Renal cortical epithelial cell (primary cell): ENCODE measurements at regions not wholly inside any gene's neighbourhood (a gene's known extent, or its start where the extent isn't known, plus 50 kb on each side); places are given as distances from the start of the nearest gene placed in this dataset.

Experiments used
- DNase-seq: peaks from one replicate; pipeline ENCODE4 v3.0.0-alpha.2; 2011; ENCODE audit warnings: low read depth

GRCh38 chr1:193807208-193807607, 620.8 kb upstream of the B3GALT2 start:
- no peak for DNase-seq

DNA sequence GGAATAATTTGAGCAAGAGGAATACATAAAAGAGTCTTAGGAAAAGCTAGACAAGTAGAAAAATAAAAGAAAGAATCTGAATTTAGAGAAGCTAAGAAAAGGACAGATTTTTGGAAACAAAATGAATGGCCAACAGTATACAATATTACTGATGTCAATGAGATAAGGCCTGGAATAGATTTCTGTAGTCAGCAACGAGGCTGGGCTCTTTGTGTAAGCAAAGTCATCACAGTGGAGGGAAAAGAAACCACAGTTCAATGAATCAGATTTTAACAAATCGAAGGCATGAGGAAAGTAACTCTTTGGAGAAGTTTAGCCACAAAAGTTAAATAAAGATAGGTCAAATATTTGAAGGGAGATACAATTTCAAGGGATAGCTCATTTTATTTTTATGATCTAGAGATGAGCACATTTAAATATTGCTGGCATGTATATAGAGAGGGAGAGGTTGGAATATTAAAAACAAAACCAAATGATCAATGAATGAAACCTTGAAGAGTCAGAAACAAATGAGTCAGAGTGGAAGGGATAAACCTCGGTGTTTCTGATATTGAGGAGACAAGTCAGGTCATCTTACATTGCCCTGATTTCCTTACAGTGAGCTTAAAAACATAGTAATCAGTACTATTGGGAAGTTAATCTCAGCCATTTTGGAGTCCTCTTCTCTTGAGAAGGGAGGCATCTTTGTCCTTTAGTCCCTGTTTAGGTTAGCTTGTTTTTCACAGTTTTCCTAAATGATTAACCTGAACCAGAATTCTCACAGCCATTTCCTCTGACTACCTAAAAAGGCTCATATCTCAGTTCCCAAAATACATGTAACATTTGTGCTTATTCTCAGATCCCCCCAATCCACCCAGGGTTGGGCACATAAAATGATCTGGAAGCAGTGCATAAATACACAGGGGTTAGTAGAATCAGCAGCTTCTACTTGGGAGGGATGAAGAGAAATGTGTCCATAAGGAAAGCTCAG, 620.0 kb upstream of the B3GALT2 start:
- no peak for DNase-seq

DNA sequence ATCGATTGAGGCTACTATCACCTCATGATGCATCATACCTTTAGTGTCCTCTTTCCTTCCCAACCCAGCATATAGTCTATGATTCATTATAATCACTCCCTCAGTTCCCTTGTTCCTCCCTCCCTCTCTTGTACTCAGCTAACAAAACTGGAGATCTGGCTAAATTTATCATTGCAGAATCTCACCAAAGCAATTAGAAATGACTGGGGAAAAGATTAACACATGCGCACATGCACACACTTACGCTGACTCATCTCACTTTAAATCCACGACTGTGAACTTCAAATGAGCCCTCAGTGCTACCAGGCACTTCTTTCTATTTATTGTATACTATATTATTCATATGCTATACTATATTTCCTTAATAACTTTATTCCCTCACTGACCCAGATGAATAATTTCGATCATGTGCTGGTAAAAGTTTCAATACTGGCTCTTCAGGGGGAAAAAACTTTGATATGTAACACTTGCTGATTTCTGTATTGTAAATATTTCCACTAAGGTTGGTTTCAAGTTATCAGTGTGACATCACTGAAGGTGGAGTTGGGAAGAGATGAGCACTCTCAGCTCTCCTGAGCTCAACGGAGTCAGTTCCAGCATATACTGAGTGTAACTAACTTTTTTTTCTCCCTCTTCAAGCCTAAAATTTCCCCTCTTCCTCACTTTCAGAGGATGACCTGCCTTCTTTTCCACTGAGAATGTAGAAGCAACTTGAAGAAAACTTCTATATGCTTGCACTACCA, 613.7 kb upstream of the B3GALT2 start:
- no peak for DNase-seq

DNA sequence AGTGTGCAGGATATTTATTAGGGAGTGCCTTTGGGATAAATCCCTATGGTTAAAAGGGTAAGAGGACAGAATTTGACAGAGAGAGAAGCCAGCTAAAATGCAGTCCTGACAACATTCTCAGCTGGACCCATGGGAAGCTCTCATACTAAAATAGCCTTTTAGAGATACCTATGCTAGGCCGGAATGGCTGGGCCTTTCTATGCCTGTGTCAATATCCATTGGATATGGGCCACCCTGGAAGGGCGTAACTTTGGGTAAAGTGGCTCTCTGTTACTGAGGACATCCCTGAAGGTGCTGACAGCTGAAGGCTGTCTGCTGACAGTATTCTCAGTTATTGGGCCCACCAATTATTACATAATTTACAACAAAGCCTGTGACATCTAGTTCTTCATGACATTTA, 613.0 kb upstream of the B3GALT2 start:
- DNase-seq: no peak

GRCh38 chr1:193794239-193794638, 607.8 kb upstream of the B3GALT2 start:
- DNase-seq: peak; percentile 18

DNA sequence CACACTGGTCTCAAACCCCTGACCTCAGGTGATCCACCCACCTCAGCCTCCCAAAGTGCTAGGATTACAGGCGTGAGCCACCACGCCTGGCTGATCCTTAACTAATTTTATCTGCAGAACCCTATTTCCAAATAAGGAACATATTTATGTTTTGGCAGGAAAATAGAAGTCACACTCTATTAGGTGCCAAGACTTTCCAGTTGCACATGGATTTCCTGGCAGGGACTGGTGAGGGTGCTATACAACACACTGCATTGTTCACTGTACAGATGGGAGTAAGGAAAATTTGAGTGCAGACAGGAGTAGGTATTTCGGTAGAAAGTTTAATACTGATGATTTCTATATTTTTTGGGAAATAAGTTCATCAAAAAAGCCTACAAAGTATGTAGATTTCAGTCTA, 605.3 kb upstream of the B3GALT2 start:
- DNase-seq: no peak

- peak; percentile 46 for DNase-seq
Observed at GRCh38 chr1:193787061-193787460, 600.6 kb upstream of the B3GALT2 start.

DNA sequence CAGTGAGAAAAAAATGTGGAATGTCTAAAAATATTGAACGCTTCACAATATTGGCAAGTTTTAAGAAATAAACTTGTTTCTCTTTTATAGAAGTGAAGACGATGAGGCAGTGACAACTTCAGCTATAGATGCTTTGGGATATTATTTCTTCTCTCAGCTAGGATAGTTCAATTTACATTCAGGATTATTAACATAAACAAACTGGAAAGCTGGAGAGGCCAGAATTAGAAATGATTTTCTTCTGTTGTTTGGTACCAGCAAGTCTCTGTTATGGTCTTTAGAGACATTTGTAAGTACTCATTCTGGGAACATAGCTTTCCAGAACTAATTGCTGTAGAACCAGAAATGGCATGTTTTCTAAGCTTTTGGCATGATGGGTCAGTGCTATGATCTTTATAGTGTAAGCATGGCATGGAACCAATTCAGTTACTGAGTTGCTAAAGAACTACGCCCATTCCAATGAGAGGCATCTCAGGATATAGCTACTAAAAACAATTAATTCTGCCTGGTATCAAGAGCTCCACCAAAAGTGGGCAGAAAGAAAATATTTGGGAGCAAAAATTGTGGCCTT, 599.5 kb upstream of the B3GALT2 start:
- DNase-seq: no peak

DNA sequence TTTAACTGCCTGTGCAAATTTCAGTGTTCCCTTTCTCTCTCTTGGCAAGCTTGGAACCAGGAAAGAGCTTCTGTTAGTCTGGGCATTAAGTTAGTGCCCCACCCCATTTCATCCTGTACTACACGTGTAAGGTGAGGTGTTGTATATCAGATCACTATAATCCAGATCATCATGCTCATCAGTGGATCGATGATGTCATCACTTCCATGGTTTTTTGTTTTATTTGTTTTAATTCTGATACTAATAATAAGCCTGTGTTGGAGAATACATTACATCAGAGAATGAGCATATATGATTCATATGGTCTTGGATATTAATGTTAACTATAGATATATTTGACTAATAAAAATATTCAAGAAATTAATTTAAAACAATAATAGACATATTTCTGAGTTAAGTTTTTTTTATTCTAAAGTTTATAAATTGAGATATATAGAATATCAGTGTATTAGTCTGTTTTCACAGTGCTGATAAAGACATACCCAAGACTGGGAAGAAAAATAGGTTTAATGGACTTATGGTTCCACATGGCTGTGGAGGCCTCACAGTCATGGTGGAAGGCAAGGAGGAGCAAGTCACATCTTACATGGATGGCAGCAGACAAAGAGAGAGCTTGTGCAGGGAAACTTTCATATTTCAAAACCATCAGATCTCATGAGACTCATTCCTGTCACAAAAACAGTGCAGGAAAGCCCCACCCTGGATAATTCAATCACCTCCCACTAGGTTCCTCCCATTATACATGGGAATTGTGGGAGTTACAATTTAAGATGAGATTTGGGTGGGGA, 588.3 kb upstream of the B3GALT2 start:
- no peak for DNase-seq

DNA sequence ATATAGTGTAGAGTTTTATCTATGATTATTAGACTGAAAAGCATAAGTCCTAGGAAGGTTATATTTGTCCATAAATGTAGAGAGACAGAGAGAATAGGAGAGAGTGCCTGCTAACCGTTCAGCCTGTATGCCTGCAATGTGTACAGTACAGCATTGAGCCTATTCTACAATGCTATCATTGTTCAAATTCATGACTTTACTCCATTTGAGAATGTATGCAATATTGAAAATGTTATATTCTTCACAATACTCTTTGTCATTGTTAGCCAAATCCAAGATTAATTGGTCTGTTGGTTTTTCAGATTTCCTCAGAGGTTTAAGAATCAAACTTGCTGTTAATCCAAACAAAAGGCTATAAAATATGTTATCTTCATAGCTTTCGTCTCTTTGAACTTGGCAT, 585.2 kb upstream of the B3GALT2 start:
- DNase-seq: no peak

- DNase-seq: no peak
Observed at GRCh38 chr1:193769651-193770050, 583.2 kb upstream of the B3GALT2 start.

- peak; percentile 63 for DNase-seq
Observed at GRCh38 chr1:193767886-193768285, 581.5 kb upstream of the B3GALT2 start.

- DNase-seq: no peak
Observed at GRCh38 chr1:193766329-193766728, 579.9 kb upstream of the B3GALT2 start.

- no peak for DNase-seq
Observed at GRCh38 chr1:193763266-193763665, 576.9 kb upstream of the B3GALT2 start.

- DNase-seq: no peak
Observed at GRCh38 chr1:193762236-193762635, 575.8 kb upstream of the B3GALT2 start.

GRCh38 chr1:193755441-193755840, 569.0 kb upstream of the B3GALT2 start:
- no peak for DNase-seq

- no peak for DNase-seq
Observed at GRCh38 chr1:193754732-193755427, 568.5 kb upstream of the B3GALT2 start.

DNA sequence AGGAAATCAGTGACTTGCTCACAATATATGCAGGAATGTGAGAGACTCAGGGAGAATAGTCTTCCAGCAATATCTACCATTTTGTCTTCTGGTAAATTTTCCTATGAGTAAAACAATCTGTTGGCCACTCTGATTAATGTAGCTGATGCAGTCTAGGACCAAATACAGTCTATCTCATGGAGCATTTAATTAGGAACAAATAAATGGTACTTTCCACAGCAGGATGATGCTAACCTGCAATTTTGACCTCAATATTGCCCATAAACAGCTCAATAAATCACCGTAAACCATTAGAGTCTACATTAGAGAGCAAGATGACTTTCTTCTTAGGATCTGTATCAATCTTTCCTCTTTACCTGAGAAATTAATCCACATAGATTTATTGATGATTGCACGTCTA, 567.7 kb upstream of the B3GALT2 start:
- DNase-seq: no peak

DNA sequence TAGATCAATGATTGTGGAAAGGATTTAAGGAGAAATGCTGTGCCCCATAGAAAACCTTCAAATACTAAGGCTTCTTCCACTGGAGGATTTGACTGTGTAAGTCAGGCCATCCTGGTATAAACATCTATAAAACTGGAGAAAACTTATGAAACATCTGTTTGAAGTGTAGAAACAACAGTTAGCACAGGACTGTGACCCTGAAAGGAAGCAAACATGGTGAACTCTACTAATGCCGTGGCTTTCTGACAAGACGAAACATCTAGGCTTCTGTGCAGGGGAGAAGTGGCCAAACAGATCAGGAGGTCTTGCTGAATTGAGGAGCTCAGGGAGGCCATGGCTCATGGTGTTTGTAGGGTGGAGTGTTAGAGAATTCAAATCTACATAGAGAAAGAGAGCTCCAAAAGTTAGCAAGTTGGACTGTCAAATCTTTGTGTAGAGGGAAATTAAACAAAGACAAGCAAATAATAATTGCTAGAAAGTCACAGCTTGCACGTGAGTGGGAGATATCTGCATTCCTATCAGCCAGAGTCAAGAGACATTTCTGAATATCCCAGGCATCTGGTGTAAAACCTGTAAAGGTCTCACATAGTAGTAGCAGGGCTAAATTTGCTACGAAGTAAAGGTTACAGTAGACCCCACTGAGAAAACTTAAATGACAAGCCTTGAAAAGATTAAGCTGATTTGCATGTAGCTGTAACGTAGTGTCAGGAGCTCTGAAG, 566.8 kb upstream of the B3GALT2 start:
- DNase-seq: no peak

- no peak for DNase-seq
Observed at GRCh38 chr1:193749868-193750267, 563.5 kb upstream of the B3GALT2 start.

DNA sequence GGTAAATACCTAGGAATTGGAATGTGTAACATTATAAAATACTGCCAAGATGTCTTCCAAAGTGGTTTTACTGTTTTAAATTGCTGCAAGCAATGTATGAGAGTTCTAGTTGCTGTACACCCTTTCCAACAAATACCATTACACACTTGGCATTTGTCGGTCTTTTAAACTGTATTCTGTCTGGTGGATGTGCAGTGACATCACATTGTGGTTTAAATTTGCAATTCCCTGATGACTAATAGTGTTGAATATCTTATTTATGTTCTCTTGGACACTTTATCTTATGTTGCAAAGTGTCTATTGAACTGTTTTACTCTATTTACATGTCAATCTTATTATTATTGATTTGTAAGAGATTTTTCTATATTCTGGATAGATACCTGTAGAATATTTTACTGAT, 561.2 kb upstream of the B3GALT2 start:
- peak; percentile 28 for DNase-seq
